GM21447 (cell line): ENCODE measurements at regions not wholly inside any gene's neighbourhood (a gene's known extent, or its start where the extent isn't known, plus 50 kb on each side); places are given as distances from the start of the nearest gene placed in this dataset.
"Not testable (repeated sequence)": the region's sequence is repeated elsewhere in the genome, so short reads cannot be mapped to it uniquely, and the experiment has no call there.

Experiments
- ATAC-seq: cut with Tn5 transposase; IDR thresholded peaks from one replicate; pipeline ENCODE4 v1.9.1; 2021; ENCODE audit not compliant: unreplicated experiment

DNA sequence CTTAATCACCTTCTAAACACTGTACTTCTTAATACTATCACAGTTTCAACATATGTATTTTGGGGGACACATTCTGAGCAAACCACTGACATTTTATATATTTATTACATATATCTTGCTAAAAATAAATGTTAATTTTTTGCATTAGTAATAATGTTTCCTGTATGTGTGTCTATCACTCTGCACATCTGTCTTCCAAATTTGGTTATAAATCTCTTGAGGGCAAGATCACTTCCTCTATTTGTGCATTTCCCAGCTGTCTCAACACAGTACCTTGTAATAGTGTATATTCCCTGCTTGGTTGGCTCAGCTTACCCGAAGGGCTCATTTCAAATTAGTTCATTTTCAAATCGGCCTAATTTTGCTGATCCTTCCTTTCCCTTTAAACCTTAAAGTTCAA, 617.1 kb upstream of the GYPC start:
- ATAC-seq = no peak

DNA sequence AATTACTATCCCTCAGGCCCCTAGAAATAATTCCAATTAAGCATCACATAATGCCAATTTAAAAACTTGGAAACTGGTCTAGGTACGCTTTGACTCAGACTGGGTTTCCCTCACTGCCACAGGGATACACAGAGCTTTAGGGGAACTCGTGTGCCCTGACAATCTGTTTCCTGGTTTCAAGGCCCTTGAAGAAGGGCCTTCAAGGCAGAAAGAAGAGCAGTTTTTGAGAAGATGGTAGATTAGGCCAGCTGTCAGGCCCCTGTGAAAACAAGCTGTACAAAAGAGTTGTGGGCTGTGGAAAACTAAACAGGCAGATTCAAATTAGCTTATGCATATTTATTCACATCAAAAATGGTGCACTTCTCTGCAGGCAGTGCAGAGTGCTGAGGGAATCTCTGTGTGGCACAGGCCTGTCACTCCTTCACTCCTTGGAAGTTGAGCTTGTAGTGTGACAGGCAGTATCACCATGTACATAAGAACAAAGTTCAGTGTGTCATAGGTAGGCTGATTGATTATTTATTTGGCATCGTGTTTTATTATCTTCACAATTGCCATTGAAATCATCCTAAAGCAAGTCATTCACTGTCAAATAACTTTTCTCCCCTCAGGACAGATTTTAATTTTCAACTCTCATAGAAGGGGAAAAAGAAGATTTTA, 614.4 kb upstream of the GYPC start:
- ATAC-seq = no peak

DNA sequence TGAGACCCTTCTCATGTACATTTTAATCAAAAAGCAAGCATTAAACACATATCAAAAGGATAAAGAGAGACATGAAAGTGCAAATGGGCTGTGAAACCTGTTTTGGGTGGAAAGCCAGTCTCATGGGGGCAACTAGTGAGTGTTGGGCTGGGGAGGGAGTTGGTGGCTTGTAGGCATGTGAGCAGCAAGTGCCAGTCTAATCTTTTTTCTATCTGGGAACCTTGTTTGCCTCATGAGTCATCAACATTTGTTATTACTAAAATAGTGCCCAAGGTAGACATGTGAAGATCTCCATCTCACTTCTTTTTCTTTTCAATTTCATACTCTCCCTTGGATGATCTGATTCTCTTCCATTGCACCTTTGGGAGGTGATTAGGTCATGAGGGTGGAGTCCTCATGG, 613.9 kb upstream of the GYPC start:
- no peak for ATAC-seq

DNA sequence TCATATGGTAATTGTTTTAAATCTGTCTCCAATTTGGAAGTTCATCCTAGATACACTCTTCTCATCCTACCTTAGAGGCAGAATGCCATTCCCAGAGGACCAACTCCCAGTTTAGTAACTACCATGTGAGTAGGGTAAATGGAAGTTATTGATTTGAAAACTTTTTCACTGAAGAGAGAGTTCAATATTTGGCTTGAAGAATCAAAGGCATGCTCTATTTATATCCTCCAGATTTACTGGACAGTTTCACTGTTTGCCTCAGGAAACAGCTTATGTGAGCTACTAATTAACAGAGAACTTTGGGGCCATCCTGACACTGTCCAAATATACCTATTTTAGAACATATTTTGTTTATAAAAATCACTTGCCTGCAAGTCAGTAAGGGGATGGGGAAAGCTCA, 607.2 kb upstream of the GYPC start:
- no peak for ATAC-seq

DNA sequence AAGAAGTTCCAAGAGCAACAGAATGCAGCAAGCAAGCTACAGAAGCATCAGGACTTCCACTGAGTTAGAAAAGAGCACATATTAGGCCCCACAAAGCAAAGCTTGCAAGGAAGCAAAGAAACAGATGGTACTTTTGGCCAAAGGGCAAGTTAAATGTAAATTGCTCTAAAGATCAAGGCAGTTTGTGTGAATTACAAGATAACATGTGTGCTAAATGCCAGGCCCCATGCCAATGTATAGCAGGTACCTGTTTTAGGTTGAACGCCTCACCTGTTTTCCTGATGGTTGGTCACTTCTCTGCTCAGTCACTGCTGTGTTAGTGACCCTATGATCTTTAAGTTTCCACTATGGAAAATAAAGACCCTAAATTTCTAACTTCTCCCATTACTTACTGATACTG, 606.5 kb upstream of the GYPC start:
- no peak for ATAC-seq

DNA sequence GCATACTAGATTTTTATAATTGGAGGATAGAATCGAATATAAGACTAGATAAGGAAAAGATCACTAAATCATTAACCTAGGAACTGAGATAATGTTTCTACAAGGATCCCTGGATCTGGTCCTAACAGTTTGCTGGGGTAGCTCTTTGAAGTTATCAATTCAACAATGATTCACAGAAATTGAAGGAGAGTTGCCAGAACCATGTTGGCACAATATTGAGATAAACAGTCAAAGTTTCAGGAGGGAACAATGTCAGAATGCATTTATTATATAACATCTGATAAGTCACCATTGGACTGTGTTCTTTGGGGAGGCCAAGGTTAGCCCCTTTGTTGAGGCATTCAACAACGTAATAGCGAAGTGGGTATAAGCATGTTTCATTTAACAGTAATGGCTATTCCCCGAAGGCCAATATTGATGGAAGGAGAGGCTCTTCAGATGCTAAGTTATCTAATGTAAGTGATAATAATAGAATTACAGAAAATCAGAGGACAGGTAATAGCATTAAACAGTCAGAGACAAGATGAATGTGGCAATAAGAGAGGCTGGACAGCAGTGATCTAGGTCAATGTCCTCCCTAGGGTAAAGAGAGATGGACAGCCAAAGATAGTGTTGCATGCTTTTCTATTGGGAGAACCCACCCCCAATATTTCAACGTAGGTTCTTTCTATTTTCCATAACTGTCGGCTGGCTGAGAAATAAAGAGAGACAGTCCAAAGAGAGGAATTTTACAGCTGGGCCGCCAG, 604.8 kb upstream of the GYPC start:
- ATAC-seq = no peak

DNA sequence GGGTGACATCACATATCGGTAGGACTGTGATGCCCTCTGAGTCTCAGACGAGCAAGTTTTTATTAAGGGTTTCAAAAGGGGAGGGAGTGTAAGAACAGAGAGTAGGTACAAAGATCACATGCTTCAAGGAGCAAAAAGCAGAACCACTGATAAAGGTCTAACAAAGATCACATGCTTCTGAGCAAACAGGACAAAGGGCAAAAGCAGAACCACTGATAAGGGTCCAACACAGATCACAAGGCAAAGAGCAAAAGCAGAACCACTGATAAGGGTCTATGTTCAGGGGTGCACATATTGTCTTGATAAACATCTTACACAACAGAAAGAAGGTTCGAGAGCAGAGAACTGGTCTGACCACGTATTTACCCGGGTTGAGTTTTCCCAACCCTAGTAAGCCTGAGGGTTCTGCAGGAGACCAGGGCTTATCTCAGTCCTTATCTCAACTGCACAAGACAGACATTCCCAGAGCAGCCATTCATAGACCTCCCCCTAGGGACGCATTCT, 604.2 kb upstream of the GYPC start:
- ATAC-seq = not testable (repeated sequence)

DNA sequence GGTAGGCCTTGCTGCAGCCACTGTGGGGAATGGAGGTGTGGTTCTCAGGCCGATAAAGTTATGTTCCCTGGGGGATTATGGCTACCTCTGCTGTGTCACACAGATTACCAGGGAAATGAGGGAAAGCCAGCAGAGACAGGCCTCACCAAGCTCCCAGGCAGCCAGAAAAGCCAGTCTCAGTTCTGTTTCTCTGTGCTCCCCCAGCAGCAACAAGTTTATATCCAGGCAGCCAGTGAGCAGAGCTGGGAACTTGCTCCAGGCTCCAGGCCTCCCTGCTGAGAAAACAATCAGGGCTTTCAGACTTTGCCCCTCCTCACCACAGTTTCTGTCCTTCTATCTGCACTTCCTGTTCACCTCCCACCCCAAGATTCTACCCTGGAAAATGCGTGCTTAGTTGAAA, 596.6 kb upstream of the GYPC start:
- ATAC-seq = no peak

DNA sequence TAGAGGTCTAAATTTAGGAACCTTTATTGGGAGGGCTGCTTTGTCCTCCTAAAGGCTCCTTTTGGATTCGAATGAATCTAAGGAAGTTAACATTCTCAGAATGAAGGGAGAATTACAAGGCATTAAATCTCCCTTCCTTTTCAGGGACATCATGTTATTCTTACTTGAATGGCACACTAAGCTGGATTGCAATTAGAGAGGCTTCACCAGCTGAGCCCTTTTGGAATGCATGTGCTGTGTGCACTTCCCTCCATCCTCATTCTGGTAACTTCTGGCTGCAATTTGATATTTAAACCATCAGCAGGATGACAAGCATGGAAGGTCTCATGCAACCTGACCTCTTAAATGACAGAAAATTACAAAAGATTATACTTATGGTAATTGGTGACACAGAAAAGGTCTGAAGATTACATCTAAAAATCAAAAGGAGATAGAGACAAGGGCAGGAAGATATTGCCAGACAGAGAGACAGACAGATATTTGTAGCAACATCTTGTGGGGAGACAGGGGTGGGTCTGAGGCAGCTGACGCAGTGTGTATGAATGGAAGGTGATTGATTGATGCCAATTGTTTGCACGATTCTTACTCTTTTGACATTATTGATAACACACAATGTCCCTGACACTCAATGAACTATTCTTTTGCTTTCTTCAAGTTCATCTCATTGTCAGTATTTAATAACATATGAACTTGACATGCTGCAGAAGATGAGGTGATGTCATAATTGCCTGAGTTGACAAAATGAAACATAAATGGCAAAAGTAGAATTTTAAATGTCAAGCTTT, 570.8 kb upstream of the GYPC start:
- no peak for ATAC-seq

DNA sequence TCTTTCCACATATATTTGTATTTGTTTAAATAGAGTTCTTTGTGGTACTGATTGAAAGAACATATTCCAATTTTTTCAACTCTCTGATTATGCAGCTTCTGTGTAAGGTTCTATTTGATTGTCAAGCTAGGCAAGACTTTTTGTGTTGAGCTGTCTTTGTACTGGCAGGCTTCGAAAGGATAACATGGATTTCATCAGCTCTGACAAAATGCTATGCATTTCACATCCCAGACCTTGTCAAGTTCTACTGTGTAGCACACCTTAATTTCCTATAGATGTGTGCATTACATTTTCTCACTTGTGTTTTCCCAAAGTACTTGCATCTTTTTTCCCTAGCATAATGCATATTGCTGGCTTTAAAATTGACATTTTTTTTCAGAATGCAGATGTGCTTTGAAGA, 555.0 kb upstream of the GYPC start:
- ATAC-seq = no peak

DNA sequence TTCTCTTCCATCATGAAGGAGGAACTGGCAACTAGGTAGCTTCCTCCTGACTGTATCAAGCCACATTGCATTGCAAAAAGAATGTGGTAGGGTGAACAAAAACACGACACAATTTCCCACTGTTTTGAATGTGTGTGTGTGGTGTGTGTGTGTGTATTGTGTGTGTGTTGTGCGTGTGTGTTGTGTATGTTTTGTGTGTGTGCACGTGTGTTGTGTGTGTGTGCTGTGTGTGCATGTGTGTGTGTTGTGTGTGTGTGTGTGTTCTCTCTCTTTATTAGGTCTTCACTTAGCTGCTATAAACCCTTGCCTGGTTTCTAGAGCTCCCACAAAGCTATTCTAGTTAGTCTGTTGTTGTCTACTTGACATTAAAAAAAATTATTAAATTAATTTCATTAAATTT, 550.0 kb upstream of the GYPC start:
- no peak for ATAC-seq

DNA sequence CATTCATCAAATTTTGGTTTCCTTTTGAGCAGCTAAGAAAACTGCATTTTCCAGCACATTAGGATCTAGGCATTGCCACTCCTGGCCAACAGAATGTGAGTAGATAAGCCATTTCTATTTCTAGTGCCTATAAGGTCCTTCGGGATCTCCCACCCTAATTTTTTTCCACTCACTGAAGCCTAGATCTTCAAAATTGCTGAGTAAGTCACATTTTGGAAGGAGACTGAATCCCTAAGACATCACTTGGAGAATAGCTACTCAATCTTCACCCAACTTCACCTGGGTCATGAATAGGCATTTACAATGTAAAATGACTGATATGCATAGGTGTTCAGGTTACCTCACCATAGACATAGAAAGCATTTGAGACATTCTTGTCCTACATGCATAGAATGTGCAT, 548.1 kb upstream of the GYPC start:
- ATAC-seq = no peak

DNA sequence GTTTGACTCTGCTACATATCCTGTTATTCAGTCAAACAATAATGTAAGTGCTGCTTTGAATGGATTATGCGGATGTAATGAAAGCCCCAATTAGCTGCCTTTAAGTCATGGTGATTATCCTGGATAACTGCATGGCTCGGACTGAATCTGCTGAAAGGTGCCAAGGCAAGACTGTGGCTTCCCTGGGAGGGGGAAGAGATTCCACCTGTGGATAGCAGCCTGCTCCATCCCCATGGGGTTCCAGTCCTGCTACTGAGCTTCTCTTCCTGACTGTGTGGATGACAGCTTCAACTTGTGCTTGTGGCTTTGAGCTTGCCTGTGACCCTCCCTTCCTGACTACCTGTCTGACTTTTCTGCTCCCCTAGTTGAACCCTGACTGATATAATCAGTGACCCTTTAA, 540.0 kb upstream of the GYPC start:
- no peak for ATAC-seq

DNA sequence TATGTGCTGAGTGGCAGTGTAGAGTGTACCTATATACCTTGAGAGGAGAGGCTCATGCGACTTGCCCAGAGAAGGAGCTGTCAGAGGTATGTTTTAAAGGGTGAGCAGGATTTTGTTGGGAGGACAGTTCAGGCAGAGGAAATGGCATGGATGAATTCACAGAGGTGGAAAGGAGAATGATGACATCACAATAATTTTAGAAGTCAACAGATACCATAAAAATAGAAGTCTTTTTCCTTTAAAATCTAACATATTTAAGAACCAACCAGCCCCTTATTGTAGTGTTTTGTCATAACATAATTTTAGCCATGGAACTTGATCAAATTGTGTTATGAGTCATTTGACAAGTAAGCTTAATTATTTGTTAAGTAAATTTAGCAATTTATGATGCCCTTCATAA, 538.1 kb upstream of the GYPC start:
- ATAC-seq = no peak

DNA sequence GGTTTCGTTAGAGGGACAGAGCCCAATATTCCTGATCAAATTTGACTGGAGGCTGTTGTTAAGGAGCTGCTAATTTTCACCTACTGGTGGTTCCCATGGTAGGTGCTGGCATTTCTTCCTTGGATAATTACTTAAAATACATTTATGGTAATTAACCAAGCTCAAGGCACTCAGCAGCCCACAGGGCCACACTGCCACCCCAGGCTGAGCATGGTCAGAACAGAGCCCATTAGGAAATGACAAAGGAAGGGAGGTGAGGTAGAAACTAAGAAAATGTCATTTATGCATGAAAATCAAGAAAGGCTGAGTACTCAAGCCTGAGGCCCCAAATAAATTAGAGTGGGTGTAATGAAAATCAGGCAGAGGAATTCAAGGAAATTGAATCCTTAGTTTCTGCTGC, 510.2 kb upstream of the GYPC start:
- ATAC-seq = no peak

DNA sequence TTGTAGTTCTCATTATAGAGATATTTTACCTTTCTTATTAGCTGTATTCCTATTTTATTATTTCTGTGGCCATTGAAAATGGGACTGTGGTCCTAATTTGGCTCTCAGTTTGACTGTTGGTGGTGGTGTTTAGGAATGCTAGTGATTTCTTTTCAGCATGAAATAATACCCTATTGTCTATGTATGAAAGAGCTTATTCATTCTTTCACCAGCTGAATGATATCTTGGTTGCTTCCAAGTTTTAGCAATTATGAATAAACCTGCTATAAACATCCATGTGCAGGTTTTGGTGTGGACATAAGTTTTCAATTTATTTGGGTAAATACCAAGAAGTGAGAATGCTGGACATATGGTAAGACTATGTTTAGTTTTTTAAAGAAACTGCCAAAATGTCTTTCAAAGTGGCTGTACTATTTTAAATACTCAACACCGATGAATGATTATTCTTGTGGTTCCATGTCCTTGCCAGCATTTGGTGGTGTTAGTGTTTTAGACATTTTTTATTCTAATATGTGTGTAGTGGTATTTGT, 501.6 kb upstream of the GYPC start:
- no peak for ATAC-seq

DNA sequence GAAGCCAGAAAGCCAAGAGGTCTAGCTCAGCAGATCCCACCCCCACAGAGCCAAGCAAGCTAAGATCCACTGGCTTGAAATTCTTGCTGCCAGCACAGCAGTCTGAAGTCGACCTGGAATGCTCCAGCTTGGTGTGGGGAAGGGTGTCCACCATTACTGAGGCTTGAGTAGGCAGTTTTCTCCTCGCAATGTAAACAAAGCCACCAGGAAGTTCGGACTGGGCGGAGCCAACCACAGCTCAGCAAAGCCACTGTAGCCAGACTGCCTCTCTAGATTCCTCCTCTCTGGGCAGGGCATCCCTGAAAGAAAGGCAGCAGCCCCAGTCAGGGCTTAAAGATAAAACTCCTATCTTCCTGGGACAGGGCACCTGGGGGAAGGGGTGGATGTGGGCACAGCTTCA, 495.0 kb upstream of the GYPC start:
- not testable (repeated sequence) for ATAC-seq

DNA sequence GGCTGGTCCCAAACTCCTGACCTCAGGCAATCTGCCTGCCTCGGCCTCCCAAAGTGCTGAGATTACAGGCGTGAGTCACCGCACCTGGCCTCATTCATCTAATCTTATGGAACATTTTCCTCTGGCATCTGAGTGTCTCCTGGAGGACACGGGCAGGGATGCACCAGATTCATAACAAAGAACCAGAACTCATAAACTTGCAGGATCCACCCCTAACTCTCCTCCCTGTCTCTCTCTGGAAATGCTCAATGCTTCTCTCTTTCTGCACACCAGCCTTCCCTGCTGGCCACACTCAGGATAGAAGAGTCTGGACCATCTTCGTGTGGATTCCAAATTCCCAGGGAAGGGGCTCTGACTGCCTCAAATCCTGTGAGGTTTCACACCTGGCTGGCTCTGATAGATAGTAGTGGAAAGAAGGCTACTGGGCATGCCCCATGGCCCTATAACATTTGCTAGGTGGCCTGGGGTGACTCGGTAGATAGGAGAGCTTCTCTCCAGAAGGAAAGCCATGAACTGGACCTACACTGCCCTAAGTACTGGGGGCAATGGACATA, 483.2 kb upstream of the GYPC start:
- ATAC-seq = no peak

DNA sequence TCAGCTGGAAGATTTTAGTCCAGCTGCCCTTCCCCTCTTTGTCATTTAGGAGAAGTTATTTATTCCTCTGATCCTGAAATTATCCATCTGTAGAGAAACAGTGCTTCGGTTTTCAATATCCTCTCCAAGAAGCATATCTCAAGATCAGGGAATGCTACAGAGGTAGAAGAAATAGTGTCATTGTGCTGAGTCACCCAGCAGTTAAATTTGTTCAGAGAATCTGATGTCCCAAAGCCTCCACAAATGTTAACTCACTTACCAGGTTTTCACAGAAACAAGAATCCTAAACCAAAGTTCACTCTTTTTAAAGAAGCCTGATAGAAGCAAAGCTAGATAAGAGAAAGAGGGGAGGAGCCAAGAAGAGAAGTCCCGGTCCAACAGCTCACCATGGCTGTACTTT, 480.7 kb upstream of the GYPC start:
- ATAC-seq = no peak

DNA sequence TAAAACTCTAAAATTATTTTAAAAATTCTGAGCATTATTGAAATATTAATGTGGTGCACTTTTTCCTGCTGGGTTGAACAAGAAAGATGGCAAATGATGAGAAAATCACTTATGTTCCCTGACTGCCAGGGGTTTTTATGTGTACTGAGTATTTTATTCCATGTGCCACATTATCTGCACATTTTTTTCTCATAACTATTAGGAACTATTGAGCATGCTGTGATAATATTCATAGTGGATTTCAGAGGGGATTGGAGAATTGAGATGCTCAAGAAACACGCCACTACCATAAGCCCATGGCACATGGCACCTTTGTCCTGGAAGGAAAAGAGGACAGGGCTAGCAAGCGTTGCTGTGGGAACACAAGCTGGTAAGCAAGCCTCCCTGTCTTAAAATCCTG, 478.5 kb upstream of the GYPC start:
- ATAC-seq = no peak

DNA sequence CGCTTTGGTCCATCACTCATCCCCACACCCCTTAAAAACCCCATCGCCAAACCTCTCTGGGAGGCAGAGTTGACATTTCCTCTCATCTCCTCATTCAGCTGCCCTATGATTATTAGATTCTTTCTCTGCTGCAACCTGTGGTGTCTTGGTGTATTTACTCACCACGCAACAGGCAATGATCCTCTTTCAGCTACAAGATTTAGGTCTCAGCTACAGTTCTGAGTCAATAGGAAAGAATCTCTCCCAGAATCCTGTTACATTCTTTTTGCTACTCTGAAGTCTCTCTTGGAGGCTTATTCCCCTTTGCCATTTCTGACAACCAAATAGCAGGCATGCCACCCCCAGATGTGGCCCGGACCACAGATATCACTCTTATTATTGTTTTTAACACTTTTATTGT, 468.3 kb upstream of the GYPC start:
- ATAC-seq = no peak
